NB4 (cell line): ENCODE measurements at regions not wholly inside any gene's neighbourhood (a gene's known extent, or its start where the extent isn't known, plus 50 kb on each side); places are given as distances from the start of the nearest gene placed in this dataset.

Experiments
- POLR2A ChIP-seq: IDR thresholded peaks from 2 replicates; pipeline ENCODE4 v1.6.1; 2011; ENCODE audit warnings: mild to moderate bottlenecking; ENCODE audit not compliant: insufficient read length; ENCODE audit errors: extremely low read depth
- TF ChIP-seq, protein P1 (sequence below): IDR thresholded peaks from one replicate; pipeline ENCODE4 v1.5.1; 2012; ENCODE audit warnings: low read depth, low read length
- TF ChIP-seq, protein P2 (sequence below): IDR thresholded peaks from 2 replicates; pipeline ENCODE4 v1.6.1; 2011; ENCODE audit warnings: low read depth, low read length

DNA sequence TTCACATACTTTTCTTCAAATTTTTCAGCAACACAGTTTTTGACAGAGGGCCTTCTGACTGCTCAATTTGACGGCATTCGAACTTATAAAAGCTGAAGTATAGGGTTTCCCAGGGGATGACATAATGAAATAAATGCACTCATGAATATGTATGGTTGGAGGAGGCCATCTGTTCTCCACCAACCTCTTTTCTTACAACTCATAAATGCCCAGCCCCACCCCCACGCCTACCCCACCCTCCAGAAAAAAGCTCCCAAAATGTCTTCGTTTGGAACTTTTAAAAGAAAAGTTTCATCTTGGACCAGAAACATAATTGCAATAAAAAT, 211.6 kb upstream of the LRRN1 start:
- TF ChIP-seq, protein P1, sequence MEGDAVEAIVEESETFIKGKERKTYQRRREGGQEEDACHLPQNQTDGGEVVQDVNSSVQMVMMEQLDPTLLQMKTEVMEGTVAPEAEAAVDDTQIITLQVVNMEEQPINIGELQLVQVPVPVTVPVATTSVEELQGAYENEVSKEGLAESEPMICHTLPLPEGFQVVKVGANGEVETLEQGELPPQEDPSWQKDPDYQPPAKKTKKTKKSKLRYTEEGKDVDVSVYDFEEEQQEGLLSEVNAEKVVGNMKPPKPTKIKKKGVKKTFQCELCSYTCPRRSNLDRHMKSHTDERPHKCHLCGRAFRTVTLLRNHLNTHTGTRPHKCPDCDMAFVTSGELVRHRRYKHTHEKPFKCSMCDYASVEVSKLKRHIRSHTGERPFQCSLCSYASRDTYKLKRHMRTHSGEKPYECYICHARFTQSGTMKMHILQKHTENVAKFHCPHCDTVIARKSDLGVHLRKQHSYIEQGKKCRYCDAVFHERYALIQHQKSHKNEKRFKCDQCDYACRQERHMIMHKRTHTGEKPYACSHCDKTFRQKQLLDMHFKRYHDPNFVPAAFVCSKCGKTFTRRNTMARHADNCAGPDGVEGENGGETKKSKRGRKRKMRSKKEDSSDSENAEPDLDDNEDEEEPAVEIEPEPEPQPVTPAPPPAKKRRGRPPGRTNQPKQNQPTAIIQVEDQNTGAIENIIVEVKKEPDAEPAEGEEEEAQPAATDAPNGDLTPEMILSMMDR, result no peak
- no peak for TF ChIP-seq POLR2A
- TF ChIP-seq, protein P2, sequence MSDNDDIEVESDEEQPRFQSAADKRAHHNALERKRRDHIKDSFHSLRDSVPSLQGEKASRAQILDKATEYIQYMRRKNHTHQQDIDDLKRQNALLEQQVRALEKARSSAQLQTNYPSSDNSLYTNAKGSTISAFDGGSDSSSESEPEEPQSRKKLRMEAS, result no peak
